ENCODE measurements at regions not wholly inside any gene's neighbourhood (a gene's known extent, or its start where the extent isn't known, plus 50 kb on each side); places are given as distances from the start of the nearest gene placed in this dataset.

GRCh38 chr14:80266930-80267329 is 55.6 kb upstream of the DIO2 start:
- TF ChIP-seq, protein P1, sequence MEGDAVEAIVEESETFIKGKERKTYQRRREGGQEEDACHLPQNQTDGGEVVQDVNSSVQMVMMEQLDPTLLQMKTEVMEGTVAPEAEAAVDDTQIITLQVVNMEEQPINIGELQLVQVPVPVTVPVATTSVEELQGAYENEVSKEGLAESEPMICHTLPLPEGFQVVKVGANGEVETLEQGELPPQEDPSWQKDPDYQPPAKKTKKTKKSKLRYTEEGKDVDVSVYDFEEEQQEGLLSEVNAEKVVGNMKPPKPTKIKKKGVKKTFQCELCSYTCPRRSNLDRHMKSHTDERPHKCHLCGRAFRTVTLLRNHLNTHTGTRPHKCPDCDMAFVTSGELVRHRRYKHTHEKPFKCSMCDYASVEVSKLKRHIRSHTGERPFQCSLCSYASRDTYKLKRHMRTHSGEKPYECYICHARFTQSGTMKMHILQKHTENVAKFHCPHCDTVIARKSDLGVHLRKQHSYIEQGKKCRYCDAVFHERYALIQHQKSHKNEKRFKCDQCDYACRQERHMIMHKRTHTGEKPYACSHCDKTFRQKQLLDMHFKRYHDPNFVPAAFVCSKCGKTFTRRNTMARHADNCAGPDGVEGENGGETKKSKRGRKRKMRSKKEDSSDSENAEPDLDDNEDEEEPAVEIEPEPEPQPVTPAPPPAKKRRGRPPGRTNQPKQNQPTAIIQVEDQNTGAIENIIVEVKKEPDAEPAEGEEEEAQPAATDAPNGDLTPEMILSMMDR (conservative IDR thresholded peaks at IDR 0.05; ENCODE audit: low read length), result no peak
- no peak for TF ChIP-seq EZH2phosphoT487 (IDR thresholded peaks at IDR 0.05; ENCODE audit: borderline replicate concordance, low read depth, low read length)
